ENCODE measurements at regions not wholly inside any gene's neighbourhood (a gene's known extent, or its start where the extent isn't known, plus 50 kb on each side); places are given as distances from the start of the nearest gene placed in this dataset.

DNA sequence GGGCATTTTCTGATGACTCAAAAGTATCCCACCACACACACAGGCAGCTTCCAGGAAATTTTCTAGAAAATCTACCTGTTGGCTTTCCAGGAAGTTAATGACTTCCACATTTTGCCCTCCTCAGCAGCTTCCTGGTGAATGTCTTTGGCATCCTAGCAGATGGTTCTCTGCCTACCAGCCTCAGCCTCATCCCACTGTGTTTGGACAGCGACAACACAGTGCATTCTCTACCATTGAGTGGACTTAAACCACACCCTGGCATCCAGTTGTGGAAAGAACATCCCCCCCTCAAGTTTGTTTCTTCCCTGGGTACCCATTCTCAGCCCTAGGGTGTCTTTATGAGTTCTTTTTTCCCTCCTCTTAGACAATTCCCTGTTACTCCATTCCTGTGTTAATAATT is 50.8 kb upstream of the GADL1 start:
- in situ Hi-C loops (cut with HindIII; ENCODE audit: low sequenced_read_pairs): no loop called here

DNA sequence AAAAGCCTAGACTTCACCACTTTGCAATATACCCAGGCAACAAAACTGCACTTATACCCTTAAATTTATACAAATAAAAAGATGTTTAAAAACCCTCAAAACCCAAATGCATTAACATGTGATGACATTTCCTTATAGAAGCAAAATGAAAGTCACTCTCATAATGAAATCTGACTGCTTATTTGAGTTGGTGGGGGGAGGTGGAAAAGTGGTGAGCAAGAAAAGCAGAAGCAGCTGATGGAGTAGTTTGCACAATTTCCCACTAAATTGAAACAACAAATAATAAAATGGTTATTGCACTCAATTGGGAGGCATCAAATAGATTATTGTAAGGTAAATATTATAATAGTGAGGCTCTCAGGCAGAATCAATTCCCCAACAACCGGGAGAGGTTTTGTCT is 54.0 kb upstream of the GADL1 start:
- in situ Hi-C loops (cut with HindIII; ENCODE audit: low sequenced_read_pairs): no loop called here

DNA sequence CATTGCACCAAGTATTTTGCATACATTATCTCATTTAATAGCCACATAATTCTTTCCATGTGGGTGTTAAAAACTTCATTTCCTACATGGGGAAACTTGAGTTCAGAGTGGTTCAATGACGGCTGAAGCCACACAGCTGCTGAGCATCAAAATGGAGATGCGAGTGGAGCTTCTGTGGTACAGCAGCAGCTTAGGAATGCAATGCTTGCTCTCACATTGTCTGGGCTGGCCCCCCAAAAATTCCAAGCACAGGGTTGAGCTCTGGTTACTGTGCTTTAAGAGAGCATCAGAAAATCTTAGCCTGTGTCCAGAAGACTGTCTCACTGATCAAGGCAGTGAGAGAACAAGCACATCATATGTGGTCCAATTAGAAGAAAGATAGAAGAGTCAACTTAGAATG is 57.4 kb upstream of the GADL1 start:
- in situ Hi-C loops (cut with HindIII; ENCODE audit: low sequenced_read_pairs): no loop called here

DNA sequence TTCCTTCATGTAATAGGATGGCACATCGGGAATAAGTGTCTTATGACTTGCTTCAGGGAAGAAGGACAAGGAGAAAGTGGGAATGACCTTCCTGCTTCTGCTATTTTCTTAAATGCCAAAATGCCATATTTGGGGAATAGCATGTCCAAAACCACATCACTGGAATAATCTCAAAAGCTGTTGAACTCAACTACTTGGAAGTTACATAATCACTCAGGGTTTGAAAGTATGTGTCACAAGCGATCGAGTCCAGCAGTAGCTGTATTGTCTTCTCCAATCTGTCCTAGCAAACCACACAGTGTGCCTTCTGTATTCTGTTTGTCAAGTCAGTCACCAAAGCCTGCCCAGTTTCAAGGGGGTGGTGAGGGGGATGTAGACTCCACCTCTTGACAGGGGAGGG is 58.3 kb upstream of the GADL1 start:
- in situ Hi-C loops (cut with HindIII; ENCODE audit: low sequenced_read_pairs): no loop called here

DNA sequence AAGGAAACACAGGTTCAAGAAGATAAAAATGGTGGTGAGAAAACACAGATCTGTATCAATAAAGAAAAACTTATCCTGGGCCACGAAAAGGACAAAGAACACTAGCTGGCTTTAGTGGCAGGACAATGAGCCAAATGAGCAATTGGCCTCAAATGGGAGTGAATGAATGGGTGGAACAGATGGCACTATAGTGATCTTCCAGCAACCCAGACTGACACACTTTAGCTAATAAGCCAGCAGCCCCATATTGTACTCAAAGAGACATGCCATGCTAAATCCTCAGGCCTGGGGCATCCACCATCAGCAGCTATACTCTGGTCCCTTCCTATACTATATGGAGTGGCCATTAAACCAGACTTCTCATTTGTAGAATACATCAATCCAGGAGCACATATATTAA is 60.0 kb upstream of the GADL1 start:
- in situ Hi-C loops (cut with HindIII; ENCODE audit: low sequenced_read_pairs): no loop called here

DNA sequence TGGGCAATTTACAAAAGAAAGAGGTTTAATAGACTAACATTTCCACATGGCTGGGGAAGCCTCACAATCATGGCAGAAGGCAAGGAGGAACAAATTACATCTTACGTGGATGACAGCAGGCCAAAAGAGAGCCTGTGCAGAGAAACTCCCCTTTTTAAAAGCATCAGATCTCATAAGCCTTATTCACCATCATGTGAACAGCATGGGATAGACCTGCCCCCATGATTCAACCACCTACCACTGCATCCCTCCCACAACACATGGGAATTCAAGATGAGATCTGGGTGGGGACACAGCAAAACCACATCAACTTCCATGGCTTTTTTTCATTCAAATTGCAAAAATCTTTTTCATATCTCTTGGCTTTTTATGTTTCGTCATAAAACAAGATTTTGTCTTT is 67.6 kb upstream of the GADL1 start:
- in situ Hi-C loops (cut with HindIII; ENCODE audit: low sequenced_read_pairs): no loop called here

DNA sequence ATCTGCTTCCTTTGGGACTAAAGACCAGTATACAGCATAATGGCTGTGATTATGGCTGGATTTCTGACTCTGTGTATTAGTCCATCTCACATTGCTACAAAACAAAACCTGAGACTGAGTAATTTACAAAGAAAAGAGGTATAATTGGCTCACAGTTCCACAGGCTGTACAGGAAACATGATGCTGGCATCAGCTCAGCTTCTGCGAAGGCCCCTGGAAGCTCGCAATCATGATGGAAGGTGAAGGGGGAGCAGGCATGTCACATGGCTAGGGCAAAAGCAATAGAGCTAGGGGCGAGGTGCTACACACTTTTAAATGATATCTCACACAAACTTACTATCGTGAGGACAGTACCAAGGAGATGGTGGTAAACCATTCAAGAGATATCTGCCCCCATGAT is 68.0 kb upstream of the GADL1 start:
- in situ Hi-C loops (cut with HindIII; ENCODE audit: low sequenced_read_pairs): no loop called here

DNA sequence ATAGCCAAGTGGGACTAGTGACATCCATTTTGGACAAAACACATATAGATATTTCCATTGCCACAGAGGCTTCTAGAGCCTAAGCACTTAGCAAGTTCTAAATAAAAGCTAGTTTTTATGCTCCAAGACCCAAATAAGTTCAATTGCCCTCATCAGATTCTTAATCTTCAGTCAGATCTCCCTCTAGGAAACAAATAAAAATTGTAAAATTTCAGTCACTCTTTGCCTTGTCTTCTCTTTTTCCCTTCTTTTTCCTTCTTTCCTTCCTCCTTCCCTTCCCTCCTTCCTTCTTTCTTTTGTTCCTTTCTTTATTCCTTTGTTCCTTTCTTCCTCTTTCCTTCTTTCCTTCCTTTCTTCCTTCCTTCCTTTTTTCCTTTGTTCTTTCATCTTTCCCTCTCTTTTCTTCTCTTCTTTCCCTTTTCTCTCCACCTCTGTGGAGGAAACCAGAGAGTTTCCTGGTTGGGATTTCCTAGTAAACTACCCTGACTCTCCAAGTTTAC is 68.8 kb upstream of the GADL1 start:
- in situ Hi-C loops (cut with HindIII; ENCODE audit: low sequenced_read_pairs): no loop called here

DNA sequence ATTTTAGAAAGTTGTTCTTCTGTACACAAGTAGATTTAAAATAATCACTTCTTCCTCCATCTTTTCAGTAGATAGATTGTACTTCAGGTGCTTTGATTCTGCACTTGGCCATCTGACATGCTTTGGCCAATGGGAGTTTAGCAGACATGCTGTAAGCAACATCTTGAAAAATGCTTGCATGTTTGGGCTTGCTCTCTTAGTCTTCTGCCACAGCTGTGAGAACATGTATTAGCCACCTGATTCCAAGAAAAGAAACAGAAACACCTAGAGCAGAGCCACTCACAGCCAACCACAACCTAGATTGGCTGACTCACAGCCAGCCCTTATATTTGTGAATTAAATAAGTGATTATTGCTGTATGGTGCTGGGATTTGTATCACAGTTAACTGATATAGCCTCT is 70.2 kb upstream of the GADL1 start:
- in situ Hi-C loops (cut with HindIII; ENCODE audit: low sequenced_read_pairs): no loop called here

DNA sequence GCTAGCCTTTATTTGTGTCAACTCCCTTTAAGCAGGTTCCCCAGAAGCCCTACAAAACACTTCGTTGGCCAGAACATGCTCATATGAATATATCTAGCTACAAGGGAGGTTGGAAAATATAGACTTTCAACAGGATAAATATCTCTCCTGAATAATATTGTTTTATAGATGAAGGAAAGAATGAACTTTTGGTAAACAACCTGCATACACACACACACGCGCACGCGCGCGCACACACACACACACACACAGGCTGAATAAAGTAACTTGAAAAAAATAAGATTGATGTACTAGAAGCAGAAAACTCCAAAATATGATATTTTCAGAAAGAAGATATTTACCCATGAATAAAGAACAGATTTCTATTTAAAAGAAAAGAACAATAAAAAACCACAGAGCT is 72.4 kb upstream of the GADL1 start:
- in situ Hi-C loops (cut with HindIII; ENCODE audit: low sequenced_read_pairs): no loop called here

DNA sequence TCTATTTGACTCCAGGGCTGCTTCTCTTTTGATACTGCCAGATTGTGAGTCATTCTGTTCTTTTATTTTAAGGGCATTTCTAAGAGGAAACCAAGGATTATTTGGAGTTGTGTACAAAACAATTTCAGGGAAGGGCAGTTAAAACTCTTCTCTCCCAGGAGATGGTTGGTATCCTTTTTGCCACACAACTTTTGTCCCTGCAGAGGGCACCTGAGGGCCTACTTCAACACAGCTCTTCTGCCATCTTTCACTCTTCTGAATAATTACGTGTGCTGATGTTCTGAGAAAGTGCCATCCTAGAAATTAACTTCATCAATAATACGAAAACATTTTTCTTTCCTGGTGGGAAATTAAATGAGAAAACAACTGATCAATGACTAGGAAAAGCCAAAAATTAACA is 75.7 kb upstream of the GADL1 start:
- in situ Hi-C loops (cut with HindIII; ENCODE audit: low sequenced_read_pairs): no loop called here

DNA sequence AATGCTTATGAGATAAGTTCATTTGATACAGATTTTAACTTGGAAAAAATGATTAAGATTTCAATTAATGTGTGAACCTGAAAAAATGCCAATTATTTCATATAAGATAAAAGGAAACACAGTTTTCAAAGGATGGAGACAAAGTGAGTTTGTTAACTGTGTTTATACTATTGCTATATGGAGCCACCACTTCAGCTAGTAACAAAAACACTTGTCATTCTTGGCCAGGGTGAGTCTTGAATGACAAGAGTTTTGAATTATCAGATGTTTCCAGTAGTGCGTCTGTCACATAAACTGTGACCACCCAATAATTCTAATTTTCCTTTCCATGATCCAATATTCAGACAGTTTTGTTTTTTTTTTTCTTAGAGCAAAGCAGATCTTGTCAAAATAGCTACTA is 78.0 kb upstream of the GADL1 start:
- in situ Hi-C loops (cut with HindIII; ENCODE audit: low sequenced_read_pairs): no loop called here

DNA sequence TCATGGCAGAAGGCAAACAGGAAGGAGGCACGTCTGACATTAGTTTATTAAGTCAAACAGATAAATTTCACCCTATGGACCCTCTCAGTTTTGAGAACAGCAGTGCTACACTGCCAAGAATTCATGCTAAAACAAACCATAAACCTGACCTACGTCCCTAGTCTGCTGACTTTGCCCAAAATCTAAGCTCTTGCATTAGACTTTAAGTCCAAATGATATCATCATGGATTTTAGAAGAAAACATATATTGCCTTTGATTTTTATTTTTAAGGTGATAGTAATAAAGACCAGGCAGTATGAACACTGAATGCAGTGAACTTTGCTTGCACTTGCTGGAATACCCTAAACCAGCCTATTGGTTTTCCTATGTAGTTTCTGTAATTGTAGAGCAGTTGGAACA is 79.6 kb upstream of the GADL1 start:
- in situ Hi-C loops (cut with HindIII; ENCODE audit: low sequenced_read_pairs): no loop called here

DNA sequence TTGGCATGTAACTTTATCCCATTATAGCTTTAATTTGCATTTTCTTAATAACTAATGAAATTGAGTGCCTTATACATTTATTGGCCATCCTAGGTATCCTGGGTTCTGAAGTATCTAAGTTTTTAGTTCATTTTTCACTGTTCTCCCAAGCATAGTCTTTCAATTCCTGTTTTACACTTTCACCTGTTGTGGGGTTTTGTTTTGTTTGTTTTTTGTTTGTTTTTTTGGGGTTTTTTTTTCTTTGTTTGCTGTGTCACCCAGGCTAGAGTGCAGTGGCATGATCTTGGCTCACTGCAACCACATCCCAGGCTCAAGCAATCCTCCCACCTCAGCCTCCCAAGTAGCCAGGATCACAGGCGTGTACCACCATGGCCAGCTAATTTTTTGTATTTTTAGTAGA is 83.1 kb upstream of the GADL1 start:
- in situ Hi-C loops (cut with HindIII; ENCODE audit: low sequenced_read_pairs): no loop called here

DNA sequence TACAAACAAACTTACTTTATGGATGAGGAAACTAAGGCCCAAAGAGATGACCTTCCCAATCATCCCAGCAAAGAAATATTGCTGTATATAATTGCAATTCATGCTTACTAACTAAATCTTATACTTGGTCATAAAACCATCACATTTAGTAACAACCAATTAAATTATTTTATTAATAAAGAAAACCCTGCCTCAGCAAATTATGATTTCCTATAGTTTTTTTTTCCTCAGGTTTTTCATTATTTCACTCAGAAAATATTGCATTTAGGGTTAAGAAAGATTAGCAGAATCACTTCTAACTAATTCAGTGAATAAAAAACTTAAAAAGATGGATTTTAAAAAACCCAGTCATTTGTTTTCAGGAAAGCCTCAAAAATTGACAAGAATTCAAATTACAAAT is 86.5 kb upstream of the GADL1 start:
- in situ Hi-C loops (cut with HindIII; ENCODE audit: low sequenced_read_pairs): no loop called here

DNA sequence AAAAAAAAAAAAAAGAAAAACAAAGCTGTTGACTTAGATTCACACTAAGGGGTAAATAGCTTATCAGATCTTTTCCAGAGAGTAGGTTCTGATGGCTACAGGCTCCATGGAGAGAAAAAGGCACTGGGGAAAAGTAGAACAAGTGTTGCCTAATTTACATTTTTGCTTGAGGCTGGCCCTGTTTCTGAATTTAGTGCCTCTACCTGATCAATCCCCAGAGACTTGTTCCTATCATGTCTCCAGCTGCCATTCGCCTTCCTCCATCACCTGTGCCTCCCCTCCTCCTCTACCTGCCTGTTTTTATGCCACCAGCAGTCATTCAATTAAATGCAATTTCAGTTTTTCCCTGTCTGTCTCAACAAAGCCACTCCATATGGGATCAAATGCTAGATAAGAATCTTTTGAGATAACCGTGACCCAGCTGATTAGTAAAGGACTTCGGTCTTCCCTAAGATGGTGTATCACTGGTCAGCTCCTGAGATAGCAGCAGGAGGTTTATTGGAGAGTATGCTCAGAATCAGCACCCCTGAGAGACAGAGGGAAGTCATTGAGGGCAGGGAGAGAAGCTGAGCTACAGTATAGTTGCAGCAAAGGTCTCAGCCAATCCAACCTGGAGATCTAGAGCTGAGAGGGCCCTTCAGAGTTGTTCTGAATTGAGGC is 88.1 kb upstream of the GADL1 start:
- in situ Hi-C loops (cut with HindIII; ENCODE audit: low sequenced_read_pairs): no loop called here

DNA sequence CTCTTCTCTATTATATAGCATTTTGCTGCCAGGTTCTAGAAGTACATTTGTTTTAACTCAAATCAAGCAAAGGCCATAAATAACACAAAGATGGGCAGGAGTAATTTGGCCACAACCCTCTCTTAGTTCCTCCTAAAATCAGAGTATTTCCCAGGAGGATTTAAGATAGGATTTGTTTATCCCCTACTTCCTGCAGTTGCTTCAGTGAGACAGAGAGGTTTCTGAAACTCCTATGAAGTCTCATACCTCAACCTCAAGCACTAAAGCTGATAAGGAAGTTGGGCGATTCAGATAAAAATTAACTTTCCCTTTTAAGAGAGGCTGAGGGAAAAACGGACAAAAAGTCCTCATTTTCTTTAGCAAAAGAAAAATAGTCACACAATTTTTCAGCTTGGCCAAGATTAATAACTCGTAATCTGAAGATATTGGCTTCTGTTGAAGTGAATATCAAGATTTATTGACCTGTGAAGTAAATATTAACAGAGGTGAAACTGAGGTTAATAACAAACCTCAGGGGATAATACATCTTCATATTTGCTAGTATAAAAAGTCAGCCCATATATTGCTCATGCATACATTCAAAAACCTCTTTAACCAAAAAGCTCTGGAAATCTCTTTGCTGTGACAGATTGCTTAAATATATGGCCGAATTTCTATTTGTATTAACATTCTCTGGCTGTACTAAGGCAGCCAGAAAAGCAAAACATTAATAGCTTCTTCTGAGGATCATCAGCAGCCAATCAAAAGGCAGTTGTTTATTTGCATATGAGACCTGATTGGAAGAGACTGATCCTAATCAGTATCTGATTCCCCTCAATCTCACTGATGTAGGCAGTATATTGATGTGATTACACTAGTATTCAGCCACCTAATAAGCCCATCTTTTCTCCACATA is 90.6 kb upstream of the GADL1 start:
- in situ Hi-C loops (cut with HindIII; ENCODE audit: low sequenced_read_pairs): no loop called here

DNA sequence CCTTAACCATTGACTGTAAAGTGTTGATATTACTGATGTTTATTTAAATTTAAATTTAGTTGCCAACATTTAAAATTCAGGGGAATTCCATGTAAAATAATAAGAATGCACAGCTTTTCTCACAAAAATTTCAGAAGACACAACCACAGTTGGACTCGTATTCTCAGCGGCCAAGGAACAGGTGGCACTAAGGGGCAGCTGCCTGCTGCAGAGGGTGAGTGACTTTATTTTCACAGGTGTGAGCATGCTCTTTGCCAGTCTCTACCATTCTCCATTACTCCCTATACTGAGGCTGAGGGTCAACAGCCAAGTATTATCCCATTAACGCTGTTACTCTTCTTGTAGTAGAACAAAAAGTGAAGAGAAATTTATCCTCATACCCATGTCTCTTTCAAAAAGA is 92.1 kb upstream of the GADL1 start:
- in situ Hi-C loops (cut with HindIII; ENCODE audit: low sequenced_read_pairs): no loop called here

DNA sequence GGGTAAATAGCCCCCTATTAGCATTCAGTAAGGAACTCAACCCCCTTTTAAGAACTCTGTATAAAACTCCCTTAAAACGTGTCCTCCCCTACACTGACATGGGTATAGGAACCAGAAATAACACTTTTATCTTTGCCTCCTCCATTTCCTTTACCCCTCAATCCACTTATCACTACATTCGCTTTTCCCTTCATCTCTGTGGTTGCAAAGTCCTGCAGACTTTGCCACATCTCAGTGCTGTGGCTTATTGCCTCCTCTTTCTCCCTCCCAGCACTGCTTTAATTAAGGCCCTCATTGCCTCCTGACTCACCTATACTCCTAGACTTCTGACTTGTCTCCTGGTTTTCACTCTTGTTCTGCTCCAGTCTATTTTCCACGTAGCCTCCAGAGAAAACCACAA is 94.3 kb upstream of the GADL1 start:
- in situ Hi-C loops (cut with HindIII; ENCODE audit: low sequenced_read_pairs): no loop called here

DNA sequence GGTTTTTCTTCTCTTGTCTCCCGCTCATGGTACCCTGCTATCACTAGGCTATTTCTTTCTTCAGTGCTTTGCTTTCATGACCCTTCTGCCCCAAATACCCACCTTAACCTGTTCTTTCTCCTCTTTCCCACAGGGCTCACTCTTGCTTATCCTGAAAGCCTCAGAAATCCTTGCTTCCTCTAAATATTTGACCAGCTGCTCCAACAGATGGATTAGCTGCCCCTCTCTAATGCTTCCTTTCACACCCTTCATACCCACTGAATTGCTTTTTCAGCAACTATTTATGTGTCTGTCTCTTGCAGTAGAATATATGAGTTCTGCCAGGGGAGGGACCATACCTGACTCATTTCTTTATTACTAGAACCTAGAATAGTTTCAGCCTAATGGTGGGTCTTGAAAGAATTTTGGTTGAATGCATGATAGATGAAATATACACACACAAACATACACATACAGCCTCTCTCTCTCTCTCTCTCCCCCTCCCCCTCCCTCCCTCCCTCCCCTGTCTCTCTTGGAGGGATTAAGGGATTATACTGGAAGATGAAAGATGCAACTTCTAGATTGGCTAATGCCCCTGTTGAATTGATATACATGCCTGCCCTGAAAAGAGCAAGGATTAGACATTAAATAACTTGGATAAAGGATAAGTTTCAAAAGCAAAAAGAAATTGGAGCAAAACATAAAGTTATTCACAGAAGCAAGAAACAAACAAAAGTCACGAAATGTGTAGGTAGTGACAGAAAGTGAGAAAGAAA is 95.0 kb upstream of the GADL1 start:
- in situ Hi-C loops (cut with HindIII; ENCODE audit: low sequenced_read_pairs): no loop called here

DNA sequence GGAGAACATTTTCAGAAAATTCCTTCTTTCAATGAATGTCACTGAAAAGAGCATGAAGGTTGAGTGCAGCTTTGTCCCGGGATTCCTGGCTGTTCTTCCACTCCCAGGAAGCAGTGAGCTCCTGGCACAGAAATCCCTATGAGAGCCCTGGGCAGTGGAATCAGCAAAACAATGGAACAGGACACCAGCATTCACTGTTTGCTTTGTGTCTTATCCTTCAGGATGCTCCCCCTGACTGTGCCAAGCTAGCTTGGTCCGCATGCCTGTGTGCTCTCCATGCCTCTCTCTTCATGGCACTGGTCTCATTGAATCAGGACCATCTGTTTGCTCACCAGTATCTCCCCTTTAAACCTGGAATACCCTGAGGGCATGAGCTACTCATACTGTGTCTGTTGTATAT is 102.0 kb upstream of the GADL1 start:
- in situ Hi-C loops (cut with HindIII; ENCODE audit: low sequenced_read_pairs): no loop called here

DNA sequence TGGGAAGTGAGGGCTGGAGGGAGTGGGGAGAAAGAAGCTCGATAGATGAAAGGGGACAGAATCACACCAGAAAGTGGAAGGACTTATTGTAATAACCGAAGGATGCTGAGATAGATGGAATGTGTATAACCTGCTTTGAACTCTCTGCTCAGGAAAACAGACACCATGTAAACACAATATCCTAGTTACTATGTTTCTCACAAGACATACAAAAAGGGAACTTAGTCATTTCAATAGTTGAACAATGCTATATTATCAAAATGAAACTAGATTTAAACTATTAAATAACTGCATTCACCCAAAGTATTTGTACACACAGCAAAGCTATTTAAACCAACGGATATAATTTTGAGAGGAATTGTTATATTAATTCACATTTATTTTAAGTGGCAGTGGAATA is 108.3 kb upstream of the GADL1 start:
- in situ Hi-C loops (cut with HindIII; ENCODE audit: low sequenced_read_pairs): no loop called here

All from DLD1 (cell line).